ENCODE measurements at regions not wholly inside any gene's neighbourhood (a gene's known extent, or its start where the extent isn't known, plus 50 kb on each side); places are given as distances from the start of the nearest gene placed in this dataset.

- TF ChIP-seq POLR2A (IDR thresholded peaks at IDR 0.05; ENCODE audit: low read length) (no peak), GATA1 (IDR thresholded peaks at IDR 0.05; ENCODE audit: low read depth, low read length) (no peak)
Measured at GRCh38 chr12:115450017-115450416, 766.0 kb upstream of the TBX3 start.

All from erythroblast (primary cell).